Astrocyte (in vitro differentiated cells and primary cell): ENCODE measurements at regions not wholly inside any gene's neighbourhood (a gene's known extent, or its start where the extent isn't known, plus 50 kb on each side); places are given as distances from the start of the nearest gene placed in this dataset.

ENCODE experiments used
- EZH2 ChIP-seq: IDR thresholded peaks from 2 replicates; pipeline ENCODE4 v1.6.1; 2012; ENCODE audit warnings: mild to moderate bottlenecking, low read length, inconsistent platforms; ENCODE audit not compliant: insufficient read depth
- TF ChIP-seq, protein P1 (sequence below): IDR thresholded peaks from 2 replicates; pipeline ENCODE4 v1.5.1; 2011; ENCODE audit warnings: low read depth, mild to moderate bottlenecking, inconsistent platforms, low read length, moderate library complexity; ENCODE audit not compliant: insufficient read depth

DNA sequence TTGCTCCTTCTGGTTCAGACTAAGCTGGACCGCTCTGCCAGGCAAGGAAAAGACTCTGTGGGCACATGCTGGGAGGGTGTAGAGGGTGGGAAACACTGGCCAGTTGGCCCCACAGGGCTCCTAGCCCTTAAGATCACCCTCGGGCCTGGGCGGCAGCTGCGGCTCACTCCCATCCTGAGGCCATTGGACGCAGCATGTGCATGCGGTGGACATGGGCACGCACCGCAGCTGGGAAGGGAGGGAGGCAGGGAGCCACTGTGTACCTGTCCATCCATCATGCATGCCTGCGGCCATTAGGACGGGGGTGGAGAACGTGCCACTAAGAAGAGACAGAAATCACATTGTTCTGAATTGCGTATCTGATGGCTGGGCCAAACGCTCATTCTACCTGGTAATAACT, 140.1 kb upstream of the THBS2 start:
- TF ChIP-seq, protein P1, sequence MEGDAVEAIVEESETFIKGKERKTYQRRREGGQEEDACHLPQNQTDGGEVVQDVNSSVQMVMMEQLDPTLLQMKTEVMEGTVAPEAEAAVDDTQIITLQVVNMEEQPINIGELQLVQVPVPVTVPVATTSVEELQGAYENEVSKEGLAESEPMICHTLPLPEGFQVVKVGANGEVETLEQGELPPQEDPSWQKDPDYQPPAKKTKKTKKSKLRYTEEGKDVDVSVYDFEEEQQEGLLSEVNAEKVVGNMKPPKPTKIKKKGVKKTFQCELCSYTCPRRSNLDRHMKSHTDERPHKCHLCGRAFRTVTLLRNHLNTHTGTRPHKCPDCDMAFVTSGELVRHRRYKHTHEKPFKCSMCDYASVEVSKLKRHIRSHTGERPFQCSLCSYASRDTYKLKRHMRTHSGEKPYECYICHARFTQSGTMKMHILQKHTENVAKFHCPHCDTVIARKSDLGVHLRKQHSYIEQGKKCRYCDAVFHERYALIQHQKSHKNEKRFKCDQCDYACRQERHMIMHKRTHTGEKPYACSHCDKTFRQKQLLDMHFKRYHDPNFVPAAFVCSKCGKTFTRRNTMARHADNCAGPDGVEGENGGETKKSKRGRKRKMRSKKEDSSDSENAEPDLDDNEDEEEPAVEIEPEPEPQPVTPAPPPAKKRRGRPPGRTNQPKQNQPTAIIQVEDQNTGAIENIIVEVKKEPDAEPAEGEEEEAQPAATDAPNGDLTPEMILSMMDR, result no peak
- TF ChIP-seq EZH2, result no peak
